Calu3 (cell line): ENCODE measurements at regions not wholly inside any gene's neighbourhood (a gene's known extent, or its start where the extent isn't known, plus 50 kb on each side); places are given as distances from the start of the nearest gene placed in this dataset.
A peak's percentile ranks its signal among the peaks of the same experiment; 100 is the strongest.

Experiments used
- BruUV-seq: library from RNA; stranded (reverse); fragments of 400-500 nt; replicated peaks from 2 replicates; lab custom pipeline; 2021; lab: Mats Ljungman, UMichigan
- CTCF ChIA-PET: fragments of 300-600 bp; sonication (Branson Sonifier 250); formaldehyde crosslinking; loops from one replicate; lab custom pipeline; 2022; ENCODE audit warnings: antibody characterized with exemption; lab: Charles Lee
- DNase-seq: peaks from one replicate; pipeline ENCODE4 v3.0.0; 2022
- H3K27ac Mint-ChIP-seq: one replicate; pipeline ENCODE4 v1.8.0; 2022; ENCODE audit warnings: mixed read lengths; ENCODE audit not compliant: unreplicated experiment
- H3K27me3 Mint-ChIP-seq: one replicate; pipeline ENCODE4 v1.8.0; 2022; ENCODE audit warnings: mixed read lengths; ENCODE audit not compliant: unreplicated experiment
- H3K36me3 Mint-ChIP-seq: one replicate; pipeline ENCODE4 v1.8.0; 2022; ENCODE audit warnings: mild to moderate bottlenecking, moderate library complexity, mixed read lengths; ENCODE audit not compliant: insufficient read depth, unreplicated experiment
- H3K4me1 Mint-ChIP-seq: one replicate; pipeline ENCODE4 v1.8.0; 2022; ENCODE audit warnings: mild to moderate bottlenecking, low read depth, mixed read lengths; ENCODE audit not compliant: unreplicated experiment
- H3K4me3 Mint-ChIP-seq: one replicate; pipeline ENCODE4 v1.8.0; 2022; ENCODE audit warnings: mild to moderate bottlenecking, low read depth, moderate library complexity, mixed read lengths; ENCODE audit not compliant: unreplicated experiment
- H3K9me3 Mint-ChIP-seq: one replicate; pipeline ENCODE4 v1.8.0; 2022; ENCODE audit warnings: low read depth, mixed read lengths; ENCODE audit not compliant: unreplicated experiment
- intact Hi-C: fragments of 100-400 bp; cut with micrococcal nuclease; formaldehyde crosslinking; loops from one replicate; pipeline ENCODE4 v1.10.0; 2022; ENCODE audit not compliant: unreplicated experiment
- TF ChIP-seq, protein P1 (sequence below): fragments of 200-600 bp; IDR thresholded peaks from one replicate; pipeline ENCODE4 v1.8.0; 2022; ENCODE audit warnings: antibody characterized with exemption; ENCODE audit not compliant: unreplicated experiment

- intact Hi-C loops: loop anchor here (10.0 kb wide), 1 partner anchor 172 kb away; no protein-coding TSS in a partner anchor
- no TSS peak for BruUV-seq
- TF ChIP-seq, protein P1, sequence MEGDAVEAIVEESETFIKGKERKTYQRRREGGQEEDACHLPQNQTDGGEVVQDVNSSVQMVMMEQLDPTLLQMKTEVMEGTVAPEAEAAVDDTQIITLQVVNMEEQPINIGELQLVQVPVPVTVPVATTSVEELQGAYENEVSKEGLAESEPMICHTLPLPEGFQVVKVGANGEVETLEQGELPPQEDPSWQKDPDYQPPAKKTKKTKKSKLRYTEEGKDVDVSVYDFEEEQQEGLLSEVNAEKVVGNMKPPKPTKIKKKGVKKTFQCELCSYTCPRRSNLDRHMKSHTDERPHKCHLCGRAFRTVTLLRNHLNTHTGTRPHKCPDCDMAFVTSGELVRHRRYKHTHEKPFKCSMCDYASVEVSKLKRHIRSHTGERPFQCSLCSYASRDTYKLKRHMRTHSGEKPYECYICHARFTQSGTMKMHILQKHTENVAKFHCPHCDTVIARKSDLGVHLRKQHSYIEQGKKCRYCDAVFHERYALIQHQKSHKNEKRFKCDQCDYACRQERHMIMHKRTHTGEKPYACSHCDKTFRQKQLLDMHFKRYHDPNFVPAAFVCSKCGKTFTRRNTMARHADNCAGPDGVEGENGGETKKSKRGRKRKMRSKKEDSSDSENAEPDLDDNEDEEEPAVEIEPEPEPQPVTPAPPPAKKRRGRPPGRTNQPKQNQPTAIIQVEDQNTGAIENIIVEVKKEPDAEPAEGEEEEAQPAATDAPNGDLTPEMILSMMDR: no peak
- Mint-ChIP-seq H3K27me3 (no peaks in the 10 kb centered on the region), H3K27ac (no peak overlapping the region), H3K36me3 (no peaks in the 10 kb centered on the region), H3K9me3 (peaks cover 2% of the 10 kb centered on the region), H3K4me3 (no peak overlapping the region), H3K4me1 (peaks cover 65% of the 10 kb centered on the region)
- DNase-seq: no peak
- CTCF ChIA-PET: no interaction called here
Measured at GRCh38 chr18:39622431-39622830, 2056.8 kb upstream of the CELF4 start.

GRCh38 chr18:39620551-39621168 is 2055.1 kb upstream of the CELF4 start:
- no TSS peak for BruUV-seq
- peaks cover 59% of the 10 kb centered on the region for H3K4me1 Mint-ChIP-seq
- H3K27ac Mint-ChIP-seq: peak overlapping the region; percentile 41
- no peaks in the 10 kb centered on the region for H3K27me3 Mint-ChIP-seq
- H3K9me3 Mint-ChIP-seq: peaks cover 2% of the 10 kb centered on the region
- intact Hi-C loops: loop anchor here (10.0 kb wide), 1 partner anchor 174 kb away; no protein-coding TSS in a partner anchor
- CTCF ChIA-PET: no interaction called here
- TF ChIP-seq, protein P1: no peak
- no peak overlapping the region for H3K4me3 Mint-ChIP-seq
- no peak for DNase-seq
- no peaks in the 10 kb centered on the region for H3K36me3 Mint-ChIP-seq

- Mint-ChIP-seq H3K4me1 (peaks cover 40% of the 10 kb centered on the region), H3K27me3 (no peaks in the 10 kb centered on the region), H3K36me3 (no peaks in the 10 kb centered on the region), H3K4me3 (no peak overlapping the region), H3K27ac (no peak overlapping the region), H3K9me3 (peaks cover 2% of the 10 kb centered on the region)
- TF ChIP-seq, protein P1: no peak
- intact Hi-C loops: no loop called here
- no peak for DNase-seq
- no TSS peak for BruUV-seq
- CTCF ChIA-PET: no interaction called here
Measured at GRCh38 chr18:39618265-39619003, 2052.8 kb upstream of the CELF4 start.

DNA sequence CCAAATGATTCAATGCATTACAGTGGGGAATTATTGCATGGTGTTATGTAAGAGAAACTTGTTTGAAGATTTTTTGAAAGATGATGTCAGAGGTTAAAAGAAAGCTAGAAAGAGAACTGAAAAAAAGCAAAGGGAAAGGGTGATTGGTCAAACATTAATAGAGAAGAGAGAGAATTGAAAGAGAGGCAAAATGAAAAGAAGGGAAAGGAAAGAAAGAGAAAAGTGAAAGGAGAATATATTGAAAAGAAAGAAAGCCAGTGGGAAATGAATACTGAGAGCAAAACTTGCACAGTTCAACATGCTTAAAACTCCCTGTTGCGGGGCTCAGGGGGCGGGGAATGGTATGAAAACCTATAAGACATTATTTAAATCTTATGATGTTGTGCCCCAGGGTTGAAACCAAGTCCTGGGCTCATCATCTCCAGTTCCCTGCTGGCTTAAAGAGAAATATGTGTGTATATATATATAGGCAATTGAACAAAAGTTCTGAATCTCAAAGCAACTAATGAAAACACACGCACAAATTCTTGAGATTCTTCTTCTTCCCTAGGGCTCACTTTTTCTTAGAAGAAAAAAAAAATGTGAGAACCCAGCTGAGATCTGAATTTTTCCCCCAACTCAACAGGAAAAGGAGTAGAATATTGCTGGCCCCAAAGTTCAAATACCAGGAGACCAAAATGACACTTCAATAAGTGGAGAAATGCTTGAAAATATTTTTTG is 2045.9 kb upstream of the CELF4 start:
- Mint-ChIP-seq H3K9me3 (no peaks in the 10 kb centered on the region), H3K4me1 (peaks cover 19% of the 10 kb centered on the region), H3K27ac (peak overlapping the region; percentile 0), H3K36me3 (no peaks in the 10 kb centered on the region), H3K27me3 (no peaks in the 10 kb centered on the region), H3K4me3 (no peak overlapping the region)
- intact Hi-C loops: no loop called here
- CTCF ChIA-PET: no interaction called here
- no peak for DNase-seq
- TF ChIP-seq, protein P1: no peak
- BruUV-seq: no TSS peak
